K562 (cell line): ENCODE measurements at regions not wholly inside any gene's neighbourhood (a gene's known extent, or its start where the extent isn't known, plus 50 kb on each side); places are given as distances from the start of the nearest gene placed in this dataset.

Experiments
- DDX20 ChIP-seq: fragments of 450-650 bp; IDR thresholded peaks from 2 replicates; pipeline ENCODE4 v1.6.1; 2016; ENCODE audit warnings: missing genetic modification characterization, low read depth, mild to moderate bottlenecking, missing compliant biosample characterization, moderate library complexity
- DNMT1 ChIP-seq: fragments of 450-650 bp; IDR thresholded peaks from 2 replicates; pipeline ENCODE4 v1.6.1; 2016; ENCODE audit warnings: antibody characterized with exemption, mild to moderate bottlenecking
- ELF2 ChIP-seq: fragments of 250-450 bp; sonication (Bioruptor Pico); IDR thresholded peaks from 2 replicates; pipeline ENCODE4 v1.5.0; 2021; ENCODE audit warnings: mild to moderate bottlenecking
- PCBP1 ChIP-seq: fragments of 200-400 bp; formaldehyde crosslinking; IDR thresholded peaks from 2 replicates; pipeline ENCODE4 v1.6.1; 2018; ENCODE audit warnings: mild to moderate bottlenecking, low read depth, low read length; ENCODE audit not compliant: poor library complexity, severe bottlenecking
- REST ChIP-seq, 2 experiments: fragments of 450-650 bp; formaldehyde crosslinking in 1 of 2; IDR thresholded peaks; 2 replicates each; pipeline versions ENCODE4 v1.4.0 to v1.6.1; 2014 to 2020; ENCODE audit warnings: mild to moderate bottlenecking in 2 of 2, borderline replicate concordance in 1 of 2, low read depth in 1 of 2
- SRF ChIP-seq, 2 experiments: fragments of 250-450, 450-650 bp in 1 of 2; sonication (Bioruptor Pico) in 1 of 2; sonication (generic) in 1 of 2; formaldehyde crosslinking; IDR thresholded peaks; 2 replicates each; pipeline versions ENCODE4 v1.5.0 to v1.5.1; 2020 to 2022; ENCODE audit warnings: mild to moderate bottlenecking in 1 of 2, missing genetic modification reagents in 1 of 2
- STAT5B ChIP-seq: fragments of 250-450 bp; sonication (Bioruptor Pico); IDR thresholded peaks from 2 replicates; pipeline ENCODE4 v1.8.0; 2021; ENCODE audit warnings: mild to moderate bottlenecking, inconsistent platforms
- TAF7 ChIP-seq: fragments of 450-650 bp; IDR thresholded peaks from 2 replicates; pipeline ENCODE4 v1.6.1; 2016; ENCODE audit warnings: missing genetic modification characterization, missing compliant biosample characterization
- TOE1 ChIP-seq, 2 experiments: fragments of 450-650 bp in 1 of 2; sonication (generic) in 1 of 2; formaldehyde crosslinking in 1 of 2; IDR thresholded peaks; 2 replicates each; pipeline versions ENCODE4 v1.7.1 to v1.8.0; 2016 to 2022; ENCODE audit warnings: borderline replicate concordance in 2 of 2, mild to moderate bottlenecking in 2 of 2, antibody characterized with exemption in 1 of 2, inconsistent platforms in 1 of 2, low read depth in 1 of 2, missing genetic modification reagents in 1 of 2, moderate library complexity in 1 of 2
- ZBTB8A ChIP-seq: fragments of 450-650 bp; IDR thresholded peaks from 2 replicates; pipeline ENCODE4 v1.6.1; 2018; ENCODE audit warnings: mild to moderate bottlenecking, moderate library complexity; ENCODE audit not compliant: partially characterized antibody
- ZNF224 ChIP-seq: sonication (generic); formaldehyde crosslinking; IDR thresholded peaks from 2 replicates; pipeline ENCODE4 v1.8.0; 2022; ENCODE audit warnings: mild to moderate bottlenecking, missing genetic modification reagents
- ZNF232 ChIP-seq: sonication (generic); formaldehyde crosslinking; IDR thresholded peaks from 2 replicates; pipeline ENCODE4 v1.8.0; 2022; ENCODE audit warnings: mild to moderate bottlenecking, missing genetic modification reagents
- ZNF639 ChIP-seq, 2 experiments: fragments of 200-800 bp in 1 of 2; sonication (Bioruptor generic) in 1 of 2; sonication (generic) in 1 of 2; formaldehyde crosslinking in 1 of 2; IDR thresholded peaks in 1 of 2; conservative IDR thresholded peaks in 1 of 2; 2 replicates each; pipeline versions ENCODE4 v1.5.0 to v1.6.1; 2016 to 2020; ENCODE audit warnings: missing compliant biosample characterization in 1 of 2, missing genetic modification characterization in 1 of 2, missing genetic modification reagents in 1 of 2
- ZNF717 ChIP-seq: fragments of 250-450 bp; sonication (Bioruptor Pico); IDR thresholded peaks from 2 replicates; pipeline ENCODE4 v1.5.0; 2021
- ZNF79 ChIP-seq: fragments of 250-450 bp; sonication (Bioruptor Pico); IDR thresholded peaks from 2 replicates; pipeline ENCODE4 v1.4.0; 2020; ENCODE audit warnings: low read depth, mild to moderate bottlenecking, moderate library complexity

GRCh38 chr11:119506436-119506835 lies 83.5 kb upstream of the THY1 start (continued):
- TF ChIP-seq DDX20 (tag), result no peak
- no peak for TF ChIP-seq STAT5B (CRISPR knock-in tag)
- TF ChIP-seq TOE1 (IDR thresholded peaks at IDR 0.05; ENCODE audit: borderline replicate concordance), result no peak
- no peak for TF ChIP-seq TOE1 (CRISPR knock-in tag; IDR thresholded peaks at IDR 0.05; ENCODE audit: borderline replicate concordance, low read depth)
- TF ChIP-seq ZNF232 (CRISPR knock-in tag), result no peak
- no peak for TF ChIP-seq ELF2 (CRISPR knock-in tag)
- TF ChIP-seq ZNF639 (CRISPR knock-in tag; conservative IDR thresholded peaks at IDR 0.05 in 1 of 2, IDR thresholded peaks at IDR 0.05 in 1 of 2), result no peak
- no peak for TF ChIP-seq REST (IDR thresholded peaks at IDR 0.05; ENCODE audit: borderline replicate concordance)
- no peak for TF ChIP-seq REST (CRISPR knock-in tag; IDR thresholded peaks at IDR 0.05; ENCODE audit: low read depth)
- no peak for TF ChIP-seq DNMT1
- TF ChIP-seq ZNF717 (CRISPR knock-in tag), result no peak
- TF ChIP-seq ZNF224 (CRISPR knock-in tag), result no peak
- no peak for TF ChIP-seq ZNF79 (CRISPR knock-in tag)
- TF ChIP-seq TAF7 (tag), result no peak
- TF ChIP-seq PCBP1, result no peak
- TF ChIP-seq SRF (CRISPR knock-in tag; IDR thresholded peaks at IDR 0.05), result no peak
- no peak for TF ChIP-seq ZBTB8A
